Left colon (tissue), 2 donors: ENCODE measurements at regions not wholly inside any gene's neighbourhood (a gene's known extent, or its start where the extent isn't known, plus 50 kb on each side); places are given as distances from the start of the nearest gene placed in this dataset.

ENCODE experiments used
- ATAC-seq: fragments of 200-7000 bp; cut with Tn5 transposase; one replicate; pipeline ENCODE4 v1.9.1; 2020; ENCODE audit warnings: mild to moderate bottlenecking, moderate library complexity
- DNase-seq, 2 donors: peaks; one replicate each; pipeline ENCODE4 v3.0.0-alpha.2; 2020
- intact Hi-C, 2 donors: fragments of 100-400 bp; cut with DNase I in 1 of 2; cut with micrococcal nuclease in 1 of 2; formaldehyde crosslinking; loops; one replicate each; pipeline versions ENCODE4 v1.11.2 to v1.14.0; 2022; cut with DNase I, micrococcal nuclease
- donor health status: DM: no; HTN: no; CAD: no.
- donor health status: DM: yes; HTN: yes; CAD: no.

DNA sequence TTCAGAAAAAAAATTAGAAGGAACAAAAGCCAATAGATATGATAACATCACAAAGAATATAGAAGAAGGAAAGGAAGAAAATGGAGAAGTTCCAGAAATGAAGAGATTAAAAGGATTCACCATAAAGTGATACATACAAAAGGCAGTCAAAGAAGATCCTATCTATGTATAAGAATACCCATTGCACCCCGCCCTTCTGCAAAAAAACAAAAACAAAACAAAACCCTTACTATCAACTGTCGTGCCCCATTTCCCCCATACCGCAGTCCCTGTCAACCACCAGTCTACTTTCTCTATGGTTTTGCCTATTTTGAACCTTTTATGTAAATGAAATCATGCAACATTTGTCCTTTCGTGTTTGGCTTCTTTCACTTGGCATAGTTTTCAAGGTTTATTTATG, 385.6 kb downstream of the PRDM5 start:
- no peak for ATAC-seq
- DNase-seq = no peak
- intact Hi-C loops = no loop called here

DNA sequence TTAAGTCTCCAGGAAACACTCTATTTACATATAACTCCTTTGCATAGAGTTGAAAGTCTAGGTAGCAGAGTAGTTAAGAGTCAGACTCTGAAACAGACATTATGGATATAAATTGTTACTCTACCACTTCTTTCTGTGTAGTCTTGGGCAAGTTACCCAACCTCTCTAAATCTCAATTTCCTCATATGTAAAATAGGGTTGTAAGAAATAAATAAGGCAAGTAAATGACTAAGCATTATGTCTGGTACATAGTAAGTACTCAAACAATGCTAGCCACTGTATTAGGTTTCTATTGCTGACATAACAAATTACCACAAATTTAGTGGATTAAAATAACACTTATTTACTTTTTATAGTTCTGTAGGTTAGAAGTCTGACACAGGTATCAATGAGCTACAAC, 394.1 kb downstream of the PRDM5 start:
- ATAC-seq = no peak
- no peak for DNase-seq
- intact Hi-C loops = no loop called here

DNA sequence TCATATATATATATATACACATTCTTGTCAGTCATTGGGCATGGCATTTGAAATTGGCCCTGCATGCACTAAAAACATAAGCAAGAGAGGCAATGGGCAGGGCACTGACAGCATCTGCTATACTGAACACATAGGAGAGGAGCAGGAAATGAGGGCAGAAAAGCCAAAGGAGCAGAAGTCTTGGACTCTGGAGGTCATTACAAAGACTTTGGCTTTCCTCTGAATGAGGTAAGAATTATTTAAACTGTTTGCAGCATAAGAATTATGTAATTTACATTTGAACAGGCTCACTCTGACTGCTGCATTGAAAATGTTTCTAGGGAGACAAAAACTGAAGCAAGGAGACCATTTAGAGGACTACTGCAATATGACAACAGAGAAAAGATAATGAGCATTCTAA, 396.5 kb downstream of the PRDM5 start:
- intact Hi-C loops = no loop called here
- no peak for DNase-seq
- ATAC-seq = no peak

DNA sequence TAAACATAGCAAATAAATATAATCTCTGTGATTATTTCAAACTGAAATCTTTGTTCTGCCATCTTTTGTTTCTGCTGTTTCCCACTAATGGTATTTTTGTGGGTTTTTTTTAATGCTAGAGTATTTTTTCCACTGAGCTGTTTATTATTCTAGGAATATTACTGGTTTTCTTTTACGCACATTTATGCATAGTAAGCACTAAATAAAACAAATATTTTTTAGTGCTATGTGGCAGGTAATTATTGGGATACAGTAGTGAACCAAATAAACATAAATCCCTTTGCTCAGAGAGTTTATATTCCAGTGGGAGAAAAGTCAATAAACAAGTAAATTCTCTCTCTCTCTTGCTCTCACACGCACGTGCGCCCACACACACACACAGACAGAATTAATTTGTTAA, 397.4 kb downstream of the PRDM5 start:
- no peak for ATAC-seq
- intact Hi-C loops = no loop called here

DNA sequence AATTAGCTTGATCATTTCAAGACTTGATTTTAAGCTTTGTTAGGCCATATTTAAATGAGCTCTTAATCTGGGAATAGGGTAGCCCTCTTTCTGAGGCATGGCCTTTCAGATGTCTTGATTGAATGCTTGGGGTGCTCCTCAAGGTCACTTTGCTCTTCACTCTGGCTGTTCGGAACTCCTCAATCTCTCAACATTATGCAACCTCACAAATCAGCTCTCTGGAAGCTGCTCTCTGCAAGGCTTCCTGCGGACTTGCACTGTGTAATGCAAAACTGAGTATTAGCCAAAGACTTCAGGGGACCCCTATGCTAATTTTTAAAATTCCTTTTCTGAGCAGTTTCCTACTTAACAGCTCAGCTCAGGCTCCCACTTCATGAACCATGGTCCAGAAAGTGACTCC, 398.3 kb downstream of the PRDM5 start:
- intact Hi-C loops = no loop called here
- ATAC-seq = no peak
- no peak for DNase-seq

More for the DNA sequence above, 397.4 kb downstream of the PRDM5 start:
- no peak for DNase-seq

DNA sequence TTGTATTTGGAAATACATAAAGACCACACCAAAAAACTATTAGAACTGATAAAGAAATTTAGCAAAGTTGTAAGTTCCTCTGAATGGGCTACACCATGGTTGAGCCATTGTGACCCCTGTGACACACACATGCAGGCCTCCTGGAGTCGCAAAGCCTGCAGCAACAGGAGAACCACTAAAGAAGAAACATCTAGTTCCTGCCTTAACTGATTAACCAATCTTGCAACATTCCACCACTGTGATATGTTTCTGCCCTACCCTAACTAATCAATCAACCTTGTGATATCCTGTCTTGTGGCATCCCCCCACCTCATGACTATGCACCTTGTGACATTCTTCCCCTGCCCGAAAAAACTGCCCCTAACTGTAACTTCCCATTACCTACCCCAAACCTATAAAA, 401.8 kb downstream of the PRDM5 start:
- intact Hi-C loops = no loop called here
- ATAC-seq = no peak
- DNase-seq = no peak

DNA sequence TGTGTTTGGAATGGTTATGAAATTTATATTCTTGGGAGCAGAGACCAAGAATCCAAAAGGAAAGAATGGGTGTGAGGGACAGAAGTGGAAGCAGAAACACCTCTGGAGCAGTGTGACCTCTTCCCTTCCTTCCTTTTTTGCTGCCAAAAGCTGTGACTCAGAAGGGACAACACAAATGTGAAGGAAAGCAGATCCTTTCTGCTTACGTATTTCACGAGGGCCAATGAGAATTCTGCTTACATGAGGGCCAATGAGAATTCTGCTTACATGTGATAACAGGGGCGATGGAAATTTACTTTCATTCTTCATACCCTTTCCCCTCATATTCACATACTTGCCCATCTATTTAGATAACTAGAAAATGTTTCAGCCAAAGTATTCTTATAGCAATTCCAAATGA, 404.6 kb downstream of the PRDM5 start:
- DNase-seq = peak in 1 of 2 donors; percentile 29
- ATAC-seq = peak; percentile 66

DNA sequence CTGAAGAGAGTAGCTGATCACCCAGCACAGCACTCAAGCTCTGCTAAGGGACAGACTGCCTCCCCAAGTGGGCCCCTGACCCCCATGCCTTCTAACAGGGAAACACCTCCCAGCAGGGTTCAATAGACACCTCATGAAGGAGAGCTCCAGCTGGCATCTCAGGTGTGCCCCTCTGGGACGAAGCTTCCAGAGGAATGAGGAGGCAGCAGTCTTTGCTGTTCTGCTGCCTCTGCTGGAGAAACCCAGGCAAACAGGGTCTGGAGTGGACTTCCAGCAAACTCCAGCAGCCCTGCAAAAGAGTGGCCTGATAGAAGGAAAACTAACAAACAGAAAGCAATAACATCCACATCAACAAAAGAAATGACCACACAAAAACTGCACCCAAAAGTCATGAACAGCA, 412.8 kb downstream of the PRDM5 start:
- no peak for DNase-seq
- intact Hi-C loops = no loop called here
- no peak for ATAC-seq

More for the DNA sequence above, 404.6 kb downstream of the PRDM5 start:
- intact Hi-C loops = no loop called here

DNA sequence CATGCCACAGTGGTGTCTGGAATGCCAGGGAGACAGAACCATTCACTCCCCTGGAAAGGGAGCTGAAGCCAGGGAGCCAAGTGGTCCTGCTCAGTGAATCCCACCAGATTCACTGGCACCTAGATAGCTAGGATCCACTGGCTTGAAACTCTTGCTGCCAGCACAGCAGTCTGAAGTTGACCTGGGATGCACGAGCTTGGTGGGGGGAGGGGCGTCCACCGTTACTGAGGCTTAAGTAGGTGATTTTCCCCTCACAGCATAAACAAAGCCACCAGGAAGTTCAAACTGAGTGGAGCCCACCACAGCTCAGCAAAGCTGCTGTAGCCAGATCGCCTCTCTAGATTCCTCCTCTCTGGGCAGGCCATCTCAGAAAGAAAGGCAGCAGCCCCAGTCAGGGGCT, 413.3 kb downstream of the PRDM5 start:
- ATAC-seq (no peak), DNase-seq (no peak)
- intact Hi-C loops = no loop called here

DNA sequence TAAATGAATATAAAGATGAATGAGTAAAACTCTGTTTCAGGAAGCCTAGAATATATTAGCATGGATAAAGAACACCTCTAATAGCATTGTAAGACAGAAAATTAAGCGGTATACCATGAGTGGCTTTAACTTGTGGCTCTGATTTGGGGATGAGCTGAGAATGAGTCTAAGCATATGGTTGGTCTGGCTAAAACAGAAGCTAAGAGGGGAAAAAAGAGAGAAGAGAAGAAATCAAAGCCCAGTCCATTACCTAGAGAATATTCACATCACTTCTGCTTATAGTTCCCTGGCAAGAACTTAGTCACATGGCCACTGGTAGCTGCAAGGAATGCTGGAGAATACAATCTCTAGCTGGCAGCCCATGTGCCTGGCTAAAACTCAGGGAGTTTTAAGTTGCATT, 414.5 kb downstream of the PRDM5 start:
- intact Hi-C loops = no loop called here
- DNase-seq = no peak
- no peak for ATAC-seq

DNA sequence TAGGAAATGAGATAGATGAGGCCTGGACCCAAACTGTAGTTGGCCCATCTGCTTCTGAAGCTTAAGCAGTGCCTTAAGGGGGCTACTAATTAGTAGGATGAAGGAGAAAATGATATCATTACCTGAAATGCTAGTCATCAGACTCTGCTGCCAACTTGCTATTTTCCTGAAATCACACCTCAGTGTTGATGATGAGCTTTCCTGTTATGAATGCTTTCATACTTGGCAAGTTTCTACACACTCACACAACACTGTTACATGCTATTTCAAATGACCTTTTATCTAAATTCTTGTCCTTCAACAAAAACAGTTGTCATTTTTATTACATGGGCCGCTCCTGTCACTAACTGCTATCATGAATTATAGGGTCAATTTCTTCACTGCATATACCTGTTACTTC, 416.0 kb downstream of the PRDM5 start:
- ATAC-seq = no peak
- intact Hi-C loops = no loop called here

DNA sequence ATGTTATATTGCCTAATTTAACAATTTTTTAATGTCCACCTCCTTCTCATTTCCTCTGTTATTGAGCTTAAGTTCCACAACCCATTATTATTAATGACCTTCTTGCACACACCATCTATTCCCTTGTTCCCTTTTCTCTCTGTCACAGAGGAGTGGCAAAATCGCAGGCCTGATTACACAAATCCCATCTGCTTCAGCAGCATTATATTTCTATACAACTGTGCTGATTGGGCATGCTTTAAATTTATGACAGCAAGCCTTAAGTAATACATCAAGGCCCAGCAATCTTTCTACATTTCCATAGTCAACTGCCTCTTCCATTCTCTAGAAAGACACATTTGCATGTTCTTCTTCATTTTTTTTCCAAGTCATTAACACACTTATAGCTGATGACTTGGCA, 423.8 kb downstream of the PRDM5 start:
- DNase-seq (no peak), ATAC-seq (no peak)
- intact Hi-C loops = no loop called here

More for the DNA sequence above, 416.0 kb downstream of the PRDM5 start:
- DNase-seq = no peak

DNA sequence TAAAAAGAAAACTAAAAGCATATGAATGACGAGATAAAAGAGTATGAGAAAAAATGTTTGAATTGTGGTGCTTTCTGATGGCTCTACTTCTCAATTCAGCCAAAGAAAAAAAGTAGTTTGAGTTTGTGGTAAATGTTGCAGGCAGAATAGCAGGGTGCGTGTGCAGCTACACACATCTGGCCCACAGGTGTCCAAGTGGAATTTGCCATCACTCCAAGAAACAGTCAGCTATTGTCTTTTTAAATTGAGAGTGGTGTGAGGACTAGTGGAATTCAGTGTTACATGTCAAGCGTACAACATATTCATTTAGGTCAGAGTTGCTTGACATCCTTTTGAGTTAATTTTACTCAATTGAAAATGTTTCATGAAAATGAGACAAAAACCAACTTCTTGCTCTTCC, 424.8 kb upstream of the MAD2L1 start:
- no peak for ATAC-seq
- intact Hi-C loops = no loop called here

DNA sequence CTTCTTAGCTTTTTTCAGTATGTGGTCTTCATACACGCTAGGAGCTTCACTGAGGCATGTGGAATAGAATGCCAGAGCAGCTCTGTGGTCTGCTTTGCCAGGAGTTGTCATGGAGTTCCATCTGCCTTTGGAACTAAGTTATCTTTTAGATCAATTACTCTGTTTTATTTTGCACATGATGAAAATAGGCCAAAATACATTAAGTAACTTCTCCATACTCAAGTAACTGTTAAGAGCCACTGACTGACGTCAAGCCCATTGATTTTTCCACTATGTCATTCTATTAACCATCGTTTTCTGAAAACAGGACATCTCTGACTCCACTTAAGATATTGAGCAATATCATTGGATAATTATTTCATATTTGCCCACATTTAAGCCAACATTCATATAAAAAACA, 415.1 kb upstream of the MAD2L1 start:
- intact Hi-C loops = no loop called here
- ATAC-seq (no peak), DNase-seq (no peak)

More for the DNA sequence above, 424.8 kb upstream of the MAD2L1 start:
- DNase-seq = no peak

DNA sequence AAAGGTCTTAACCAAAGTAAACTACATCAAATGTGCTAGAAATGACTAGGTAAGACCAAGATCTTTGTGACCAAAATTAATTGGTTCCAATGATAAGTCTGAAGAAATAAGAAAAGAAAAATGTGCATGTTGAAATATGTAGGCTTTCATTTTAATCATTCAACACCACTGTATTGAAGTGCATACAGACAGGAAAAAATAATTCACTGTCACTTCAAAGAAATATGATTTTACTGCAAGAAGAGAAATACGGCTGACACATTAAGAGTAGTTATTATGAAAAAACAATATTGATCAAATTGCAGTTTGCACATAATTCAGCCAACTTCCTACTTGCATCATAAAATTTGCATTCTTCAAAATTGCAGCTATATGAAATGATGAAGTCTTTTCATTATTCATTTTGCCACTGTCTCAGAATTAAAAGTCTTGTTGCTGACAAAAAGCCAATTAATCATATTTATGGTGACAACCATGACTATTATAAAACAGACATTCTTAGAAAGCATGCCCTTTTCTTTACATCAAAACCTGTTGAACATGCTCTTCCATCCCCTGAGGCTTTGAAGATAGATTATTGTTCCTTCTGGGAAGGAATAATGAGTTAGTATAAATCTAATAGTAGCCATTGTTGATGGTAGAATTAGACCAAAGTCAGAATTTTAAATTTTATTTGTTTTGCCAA, 405.9 kb upstream of the MAD2L1 start:
- no peak for ATAC-seq
- intact Hi-C loops = no loop called here
- DNase-seq = no peak

DNA sequence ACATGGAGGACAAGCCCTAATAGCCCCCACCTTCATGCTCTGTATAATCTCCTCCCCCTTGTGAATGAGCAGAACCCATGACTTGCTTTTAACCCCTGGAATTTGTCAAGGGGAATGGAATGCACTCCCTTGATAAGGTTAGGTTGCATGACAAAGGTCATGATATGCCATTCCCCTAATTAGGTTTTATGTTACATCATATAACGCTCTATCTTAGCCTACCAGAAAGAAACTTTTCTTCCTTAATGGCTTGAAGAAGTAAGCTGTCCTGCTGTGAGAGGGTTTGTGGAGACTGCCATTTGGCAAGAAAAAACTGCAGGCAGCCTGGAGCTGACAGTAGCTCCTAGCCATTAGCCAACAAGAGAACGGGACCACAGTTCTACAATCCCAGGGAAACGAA, 399.8 kb upstream of the MAD2L1 start:
- no peak for DNase-seq
- intact Hi-C loops = no loop called here

DNA sequence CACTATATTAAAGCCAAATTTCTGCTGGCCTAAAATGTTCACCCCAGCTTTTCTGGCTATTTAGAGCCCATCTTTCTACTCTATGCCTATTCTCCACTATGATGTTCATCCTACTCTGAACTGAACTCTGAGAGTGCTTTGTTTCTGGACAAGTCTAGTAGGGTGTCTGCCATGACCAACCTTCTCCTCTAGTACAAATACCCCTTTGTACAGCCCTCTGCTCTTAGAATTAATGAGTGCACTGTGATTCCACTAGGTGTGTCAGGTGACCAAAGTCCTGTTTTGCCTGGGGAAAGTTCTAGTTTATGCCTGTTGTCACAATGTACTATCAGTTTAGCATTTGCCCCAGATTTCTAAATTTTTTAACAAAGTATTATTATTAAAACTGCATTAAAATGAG, 388.1 kb upstream of the MAD2L1 start:
- no peak for DNase-seq
- no peak for ATAC-seq
- intact Hi-C loops = no loop called here

More for the DNA sequence above, 399.8 kb upstream of the MAD2L1 start:
- ATAC-seq = no peak

DNA sequence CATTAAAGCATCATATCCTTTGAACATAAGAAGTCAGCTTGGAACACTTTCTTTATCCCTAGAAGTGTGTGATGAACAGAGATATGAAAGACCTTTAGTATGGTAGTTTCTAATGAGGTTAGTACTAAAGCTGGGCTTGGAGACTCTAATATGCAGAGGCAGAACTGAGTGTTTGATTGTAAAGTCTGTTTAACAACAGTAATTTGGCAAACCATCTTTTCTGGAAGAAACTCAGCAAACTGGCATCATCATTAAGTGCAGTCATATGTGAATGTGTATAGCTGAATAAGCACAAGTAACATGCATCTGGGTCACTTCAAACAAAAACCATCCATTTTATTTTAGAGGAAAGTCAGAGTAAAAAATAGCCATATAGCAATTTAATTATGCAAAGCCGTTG, 385.9 kb upstream of the MAD2L1 start:
- intact Hi-C loops = no loop called here
- no peak for ATAC-seq
- DNase-seq = no peak

DNA sequence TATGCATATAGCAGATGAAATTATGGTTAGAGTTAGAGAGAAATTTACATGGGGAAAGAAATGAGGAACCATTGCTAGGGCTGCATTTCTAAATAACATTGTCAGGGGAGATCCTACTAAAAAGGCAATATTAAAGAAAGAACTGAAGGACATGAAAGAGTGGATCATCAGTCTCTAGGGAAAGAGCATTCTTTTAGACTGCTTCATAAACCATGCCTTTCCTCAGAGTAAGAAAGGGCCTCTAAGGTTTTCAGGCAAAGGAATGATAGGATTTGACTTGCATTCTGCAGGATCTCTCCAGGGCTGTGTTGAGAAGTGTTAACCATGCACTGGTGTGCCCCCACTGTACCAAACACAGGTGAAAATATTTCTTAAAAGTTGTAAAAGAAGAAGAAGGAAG, 385.4 kb upstream of the MAD2L1 start:
- intact Hi-C loops = no loop called here
- ATAC-seq = no peak
- DNase-seq = no peak

DNA sequence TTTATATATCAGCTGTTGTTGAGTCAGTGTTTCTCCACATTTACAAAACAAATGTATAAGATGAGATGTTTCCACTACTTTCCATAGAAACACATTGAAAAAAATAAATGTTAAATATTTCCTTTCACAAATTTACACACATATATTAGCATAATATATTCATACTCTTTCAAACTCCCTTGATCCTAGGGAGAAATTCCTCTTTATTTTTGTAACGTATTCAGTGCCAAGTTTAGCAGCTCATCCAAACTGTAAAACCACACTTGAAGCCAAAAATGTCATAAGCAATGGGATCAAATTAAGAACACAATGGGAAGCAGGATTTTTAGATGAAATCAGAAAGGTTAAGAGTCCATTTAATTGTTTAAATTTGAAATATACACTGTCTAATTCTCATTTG, 381.1 kb upstream of the MAD2L1 start:
- DNase-seq (no peak), ATAC-seq (no peak)
- intact Hi-C loops = no loop called here

DNA sequence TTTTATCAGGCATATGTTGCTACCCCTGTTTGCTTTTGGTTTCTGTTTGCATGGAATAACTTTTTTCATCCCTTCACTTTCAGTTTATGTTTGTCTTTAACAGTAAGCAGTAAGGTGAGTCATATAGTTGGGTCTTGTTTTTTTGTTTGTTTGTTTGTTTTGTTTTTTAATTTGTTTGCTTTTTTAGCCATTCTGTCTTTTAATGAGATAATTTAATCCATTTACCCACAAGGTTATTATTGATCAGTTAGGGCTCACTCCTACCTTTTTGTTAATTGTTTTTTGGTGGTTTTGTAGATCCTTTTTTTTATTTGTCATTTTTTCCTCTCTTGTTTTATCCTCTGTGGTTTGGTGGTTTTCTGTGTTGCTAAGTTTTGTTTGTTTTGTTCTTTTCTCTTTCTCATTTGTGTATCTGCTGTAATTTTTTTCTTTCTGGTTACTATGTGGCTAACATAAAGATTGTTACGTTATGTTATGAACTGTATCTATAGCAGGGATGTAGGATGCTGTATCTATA, 379.5 kb upstream of the MAD2L1 start:
- ATAC-seq = no peak
- DNase-seq = no peak
- intact Hi-C loops = no loop called here
